Fibroblast of pulmonary artery (primary cell): ENCODE measurements at regions not wholly inside any gene's neighbourhood (a gene's known extent, or its start where the extent isn't known, plus 50 kb on each side); places are given as distances from the start of the nearest gene placed in this dataset.

Experiments used
- DNase-seq: peaks from one replicate; pipeline ENCODE4 v3.0.0-alpha.2; 2010; ENCODE audit warnings: low read depth
- H3K4me3 ChIP-seq: replicated peaks from 2 replicates; pipeline ENCODE4 v1.5.1; 2011; ENCODE audit warnings: low read depth, mild to moderate bottlenecking, control low read depth, low read length, moderate library complexity
- CTCF ChIP-seq: IDR thresholded peaks from 2 replicates; pipeline ENCODE4 v1.5.1; 2011; ENCODE audit warnings: mild to moderate bottlenecking, control low read depth, low read length, inconsistent platforms; ENCODE audit errors: missing control alignments

- TF ChIP-seq CTCF = no peak
- no peak for DNase-seq
- no peak overlapping the region for H3K4me3 ChIP-seq
Measured at GRCh38 chr5:61251874-61252642, 80.0 kb upstream of the ZSWIM6 start.

GRCh38 chr5:61252643-61252925 lies 79.5 kb upstream of the ZSWIM6 start:
- TF ChIP-seq CTCF = no peak
- H3K4me3 ChIP-seq = no peak overlapping the region
- DNase-seq = no peak

GRCh38 chr5:61253547-61253946 lies 78.5 kb upstream of the ZSWIM6 start:
- H3K4me3 ChIP-seq = no peak overlapping the region
- no peak for DNase-seq
- TF ChIP-seq CTCF = no peak

- no peak overlapping the region for H3K4me3 ChIP-seq
- DNase-seq = no peak
- TF ChIP-seq CTCF = no peak
Measured at GRCh38 chr5:61254969-61255555, 77.0 kb upstream of the ZSWIM6 start.

- TF ChIP-seq CTCF = no peak
- peak; percentile 52 for DNase-seq
- H3K4me3 ChIP-seq = no peak overlapping the region
Measured at GRCh38 chr5:61256474-61256873, 75.6 kb upstream of the ZSWIM6 start.

- H3K4me3 ChIP-seq = no peak overlapping the region
- no peak for TF ChIP-seq CTCF
- DNase-seq = no peak
Measured at GRCh38 chr5:61257421-61257820, 74.6 kb upstream of the ZSWIM6 start.

- DNase-seq = no peak
- H3K4me3 ChIP-seq = no peak overlapping the region
- no peak for TF ChIP-seq CTCF
Measured at GRCh38 chr5:61261136-61261535, 70.9 kb upstream of the ZSWIM6 start.
